H1 (cell line): ENCODE measurements at regions not wholly inside any gene's neighbourhood (a gene's known extent, or its start where the extent isn't known, plus 50 kb on each side); places are given as distances from the start of the nearest gene placed in this dataset.

Source experiments
- ASH2L ChIP-seq: fragments of 200-600, 300-600 bp; sonication (generic); IDR thresholded peaks from one replicate; pipeline ENCODE4 v1.7.1; 2017; ENCODE audit warnings: low read length
- BACH1 ChIP-seq: IDR thresholded peaks from 2 replicates; pipeline ENCODE4 v1.6.1; 2012; ENCODE audit warnings: low read length, improper control_type of control experiment
- CBX5 ChIP-seq: fragments of 300-800, 300-1000 bp; sonication (generic); IDR thresholded peaks from 2 replicates; pipeline ENCODE4 v1.7.1; 2016; ENCODE audit warnings: antibody characterized with exemption, low read length, low read depth
- CHD1 ChIP-seq: IDR thresholded peaks from 2 replicates; pipeline ENCODE4 v1.6.1; 2012; ENCODE audit warnings: low read depth, low read length, improper control_type of control experiment
- CREB1 ChIP-seq: IDR thresholded peaks from 2 replicates; pipeline ENCODE4 v1.6.1; 2012; ENCODE audit warnings: inconsistent platforms
- POLR2AphosphoS5 ChIP-seq: IDR thresholded peaks from 2 replicates; pipeline ENCODE4 v1.6.1; 2011; ENCODE audit warnings: low read depth, low read length
- SP2 ChIP-seq: IDR thresholded peaks from 2 replicates; pipeline ENCODE4 v1.6.1; 2012; ENCODE audit warnings: mild to moderate bottlenecking, low read length, inconsistent platforms
- TF ChIP-seq, protein P1 (sequence below): IDR thresholded peaks from 2 replicates; pipeline ENCODE4 v1.6.1; 2012; ENCODE audit warnings: inconsistent platforms
- TF ChIP-seq, protein P2 (sequence below), 3 experiments: IDR thresholded peaks; 1 replicate in 2 of 3; 2 replicates in 1 of 3; pipeline versions ENCODE4 v1.5.1 to v1.6.1; 2011; ENCODE audit warnings: low read length in 3 of 3, mild to moderate bottlenecking in 3 of 3, inconsistent platforms in 2 of 3, low read depth in 1 of 3, moderate library complexity in 1 of 3; ENCODE audit not compliant: insufficient read depth in 1 of 3; ENCODE audit errors: control extremely low read depth in 1 of 3

DNA sequence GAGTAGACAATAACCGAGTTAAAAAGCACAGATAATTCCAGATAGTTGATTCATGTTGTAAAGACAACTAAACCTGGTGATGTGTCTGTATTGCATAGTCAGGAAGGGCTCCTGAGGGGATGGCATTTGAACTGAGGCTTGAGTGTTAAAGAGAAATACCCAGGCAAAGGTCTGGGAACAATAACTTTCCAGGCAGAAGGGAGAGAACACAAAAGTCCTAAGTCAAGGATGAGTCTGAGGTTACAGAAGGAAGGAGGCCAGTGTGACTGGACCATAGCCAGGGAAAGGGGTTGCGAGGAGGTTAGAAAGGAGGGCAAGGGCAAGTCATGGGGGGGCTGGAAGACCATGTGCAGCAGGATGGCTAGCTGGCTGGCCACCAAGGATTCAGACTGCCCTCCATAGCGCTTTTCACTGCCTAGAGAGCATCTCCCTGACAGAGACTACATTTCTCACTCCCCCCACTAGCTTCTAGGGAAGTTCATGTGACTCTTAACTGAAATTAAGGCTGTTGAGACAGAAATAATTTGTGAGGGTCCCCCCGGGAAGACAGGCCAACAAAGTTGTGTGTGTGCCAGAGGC, 135.5 kb upstream of the CREB1 start:
- TF ChIP-seq POLR2AphosphoS5 (no peak), ASH2L (no peak), SP2 (no peak), CREB1 (no peak), BACH1 (no peak), CBX5 (no peak), CHD1 (no peak)
- TF ChIP-seq, protein P1, sequence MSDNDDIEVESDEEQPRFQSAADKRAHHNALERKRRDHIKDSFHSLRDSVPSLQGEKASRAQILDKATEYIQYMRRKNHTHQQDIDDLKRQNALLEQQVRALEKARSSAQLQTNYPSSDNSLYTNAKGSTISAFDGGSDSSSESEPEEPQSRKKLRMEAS, result no peak
- TF ChIP-seq, protein P2, sequence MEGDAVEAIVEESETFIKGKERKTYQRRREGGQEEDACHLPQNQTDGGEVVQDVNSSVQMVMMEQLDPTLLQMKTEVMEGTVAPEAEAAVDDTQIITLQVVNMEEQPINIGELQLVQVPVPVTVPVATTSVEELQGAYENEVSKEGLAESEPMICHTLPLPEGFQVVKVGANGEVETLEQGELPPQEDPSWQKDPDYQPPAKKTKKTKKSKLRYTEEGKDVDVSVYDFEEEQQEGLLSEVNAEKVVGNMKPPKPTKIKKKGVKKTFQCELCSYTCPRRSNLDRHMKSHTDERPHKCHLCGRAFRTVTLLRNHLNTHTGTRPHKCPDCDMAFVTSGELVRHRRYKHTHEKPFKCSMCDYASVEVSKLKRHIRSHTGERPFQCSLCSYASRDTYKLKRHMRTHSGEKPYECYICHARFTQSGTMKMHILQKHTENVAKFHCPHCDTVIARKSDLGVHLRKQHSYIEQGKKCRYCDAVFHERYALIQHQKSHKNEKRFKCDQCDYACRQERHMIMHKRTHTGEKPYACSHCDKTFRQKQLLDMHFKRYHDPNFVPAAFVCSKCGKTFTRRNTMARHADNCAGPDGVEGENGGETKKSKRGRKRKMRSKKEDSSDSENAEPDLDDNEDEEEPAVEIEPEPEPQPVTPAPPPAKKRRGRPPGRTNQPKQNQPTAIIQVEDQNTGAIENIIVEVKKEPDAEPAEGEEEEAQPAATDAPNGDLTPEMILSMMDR (IDR thresholded peaks at IDR 0.05; ENCODE audit: control extremely low read depth in 1 of 3, insufficient read depth in 1 of 3, low read depth in 1 of 3, low read length in 3 of 3), result no peak
